ENCODE measurements at regions not wholly inside any gene's neighbourhood (a gene's known extent, or its start where the extent isn't known, plus 50 kb on each side); places are given as distances from the start of the nearest gene placed in this dataset.
"Not testable (repeated sequence)": the region's sequence is repeated elsewhere in the genome, so short reads cannot be mapped to it uniquely, and the experiment has no call there.

DNA sequence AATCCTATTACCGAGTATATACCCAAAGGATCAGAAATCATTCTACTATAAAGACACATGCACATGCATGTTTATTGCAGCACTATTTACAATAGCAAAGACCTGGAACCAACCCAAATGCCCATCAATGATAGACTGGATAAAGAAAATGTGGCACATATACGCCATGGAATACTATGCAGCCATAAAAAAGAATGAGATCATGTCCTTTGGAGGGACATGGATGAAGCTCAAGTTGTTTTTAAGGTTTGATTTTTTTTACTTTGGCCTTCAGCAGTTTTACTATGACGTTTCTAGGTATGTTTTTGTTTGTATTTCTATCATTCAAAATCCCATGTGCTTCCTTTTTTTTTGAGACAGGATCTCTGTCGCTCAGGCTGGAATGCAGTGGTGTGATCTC, 265.8 kb downstream of the SETD4 start:
- not testable (repeated sequence) for ATAC-seq

DNA sequence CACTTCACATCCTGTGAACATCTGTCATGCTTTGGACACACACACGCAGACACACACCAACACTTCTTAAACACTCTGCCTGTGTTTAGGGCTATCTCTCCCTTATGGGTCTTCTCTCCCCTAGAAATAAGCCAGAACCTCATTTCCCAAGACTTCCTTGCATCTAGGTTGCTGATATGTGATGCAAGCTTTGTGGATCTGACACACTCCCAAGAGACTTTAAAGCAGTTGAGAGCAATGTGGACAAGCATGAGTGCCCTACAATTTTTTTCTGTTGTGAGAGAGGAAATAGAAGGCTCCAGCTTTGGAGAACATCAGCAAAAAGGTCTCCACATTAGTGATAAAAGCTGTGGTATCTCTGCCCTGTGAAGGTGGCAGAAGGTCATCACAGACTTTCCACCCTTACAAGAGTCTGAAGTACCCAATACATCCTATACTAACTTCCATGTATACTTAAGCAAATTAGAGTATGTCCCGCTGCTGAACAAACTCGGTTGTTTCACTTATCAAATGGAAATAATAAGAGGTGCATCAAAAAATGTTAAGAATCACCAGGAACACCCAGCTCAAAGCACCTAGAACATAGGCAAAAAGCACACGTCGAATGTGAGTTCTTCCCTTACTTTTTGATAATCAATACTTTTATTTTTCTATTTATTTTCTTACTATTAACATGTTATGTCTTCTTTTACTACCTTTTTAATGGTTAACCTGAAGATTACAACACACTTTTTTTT, 267.6 kb downstream of the SETD4 start:
- ATAC-seq = no peak

DNA sequence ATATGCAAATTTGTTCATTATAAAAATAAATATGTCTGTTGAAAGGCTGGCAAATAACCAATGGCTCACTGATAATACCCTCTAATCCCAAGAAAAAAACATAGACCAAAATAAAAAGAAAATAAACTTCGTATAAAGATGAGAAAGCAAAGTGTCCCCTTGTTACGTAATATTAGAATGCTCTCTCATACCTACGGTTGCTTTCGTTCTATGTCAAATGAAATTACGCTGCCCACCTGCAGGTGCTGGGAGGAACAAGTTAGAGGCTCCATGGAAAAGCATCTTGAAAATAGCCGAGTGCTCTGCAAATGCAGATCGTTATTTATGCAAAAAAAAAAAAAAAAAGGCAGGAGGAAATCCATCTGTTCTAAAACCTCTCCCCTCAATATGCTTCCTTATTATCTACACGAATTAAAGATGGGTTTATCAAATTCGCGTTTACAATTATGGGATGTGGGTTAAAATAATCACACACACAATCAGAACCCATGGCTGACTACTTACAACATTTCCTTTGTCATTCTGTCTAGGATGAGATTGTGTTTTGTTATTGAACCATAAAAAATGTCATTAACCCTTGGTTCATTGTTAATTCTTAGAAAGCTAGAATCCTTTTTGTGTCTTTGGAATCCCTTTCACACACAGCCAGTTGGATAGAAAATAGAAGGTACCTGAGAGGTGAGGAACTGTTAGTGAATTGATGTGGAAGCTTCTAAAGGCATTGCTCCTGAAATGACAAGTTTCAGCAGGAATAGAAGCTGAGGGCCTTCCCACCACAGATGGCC, 268.6 kb downstream of the SETD4 start:
- ATAC-seq = no peak

DNA sequence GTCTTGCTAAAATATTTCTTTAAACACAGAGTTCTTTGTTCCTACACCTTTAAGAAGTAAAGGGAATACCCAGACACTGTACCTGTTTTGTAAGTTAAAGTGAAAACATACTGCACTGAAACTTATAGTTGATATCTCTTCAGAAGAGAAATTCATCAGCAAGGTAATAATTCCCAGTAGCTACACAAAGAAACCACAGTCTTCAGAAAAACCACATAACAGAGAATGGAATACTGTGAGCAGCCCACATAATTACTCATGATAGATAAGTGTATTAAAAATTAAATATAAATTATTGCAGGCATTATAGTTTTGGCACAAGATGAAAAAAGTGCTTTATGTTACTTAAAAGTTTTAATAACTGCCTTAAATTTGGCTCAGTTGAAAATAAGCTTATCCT, 276.6 kb downstream of the SETD4 start:
- no peak for ATAC-seq

DNA sequence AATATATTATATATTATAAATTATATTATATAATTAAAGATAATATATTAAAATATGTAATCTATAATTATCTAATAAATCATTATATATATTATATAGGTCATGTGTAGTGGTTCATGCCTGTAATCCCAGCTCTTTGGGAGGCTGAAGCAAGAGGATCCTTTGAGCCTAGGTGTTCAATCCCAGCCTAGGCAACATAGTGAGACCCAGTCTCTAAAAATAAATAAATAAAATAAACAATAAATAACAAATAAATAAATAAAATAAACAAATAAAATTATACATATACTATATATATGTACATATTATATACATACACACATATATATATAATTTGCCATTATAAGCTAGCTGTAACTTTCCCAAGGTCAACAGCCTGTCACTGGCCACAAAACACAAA, 277.7 kb downstream of the SETD4 start:
- ATAC-seq = no peak

DNA sequence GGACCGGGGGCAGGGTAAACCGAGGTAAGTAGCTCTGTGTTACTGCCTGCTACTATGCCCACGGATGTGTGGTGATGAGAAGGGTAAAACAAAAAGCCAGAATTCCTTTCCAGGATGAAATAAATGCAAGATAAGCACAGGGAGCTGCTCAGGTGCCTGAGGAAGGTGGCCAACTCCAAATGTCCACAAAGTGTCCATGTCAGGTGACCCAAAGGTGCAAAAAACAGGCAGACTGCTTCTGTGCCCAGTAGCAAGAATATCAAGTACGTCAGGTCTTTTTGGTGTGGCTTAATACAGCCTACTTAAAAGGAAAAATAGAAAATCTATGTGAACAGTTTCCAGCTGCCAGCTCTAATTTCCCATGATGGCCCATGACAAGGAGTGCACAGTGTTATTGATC, 279.3 kb downstream of the SETD4 start:
- ATAC-seq = no peak

DNA sequence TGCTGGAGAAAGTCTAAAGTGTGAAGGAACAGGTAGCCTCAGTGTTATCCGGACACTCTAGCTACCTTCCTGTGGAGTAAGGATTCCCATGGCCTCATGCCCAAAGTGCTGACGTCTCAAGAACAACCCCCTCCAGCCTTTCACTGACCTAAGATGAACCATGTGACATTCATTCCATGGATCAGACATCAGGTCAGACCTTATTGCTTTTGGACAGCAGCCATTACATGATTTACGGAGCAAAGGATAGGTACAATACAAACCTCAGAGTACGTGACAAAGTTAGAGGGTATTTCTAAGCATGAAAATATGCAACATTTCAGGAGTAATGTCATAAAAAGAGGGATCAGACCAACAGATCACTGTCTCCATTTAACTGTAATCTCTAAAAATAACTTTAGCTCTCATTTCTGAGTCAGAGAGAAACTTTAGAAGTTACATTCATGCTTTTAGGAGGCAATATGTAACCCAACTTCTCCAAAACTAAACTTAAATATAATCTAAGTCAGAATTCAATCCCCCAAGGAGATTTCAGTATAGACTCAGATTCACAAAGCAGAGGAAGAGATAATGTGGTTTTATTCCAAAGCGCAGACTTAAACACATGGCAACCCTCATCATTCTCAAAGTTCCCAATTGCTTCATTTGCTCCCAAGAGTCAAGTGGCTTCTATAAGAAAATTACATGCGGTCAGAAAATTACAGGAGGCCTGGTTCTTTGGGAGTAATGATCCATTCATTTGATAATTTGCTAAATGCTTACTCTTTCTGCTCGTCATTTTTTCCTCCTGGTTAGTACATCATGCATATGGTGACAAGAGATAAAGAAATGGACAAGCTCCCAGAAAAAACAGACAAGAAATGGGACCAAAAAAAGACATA, 280.4 kb downstream of the SETD4 start:
- no peak for ATAC-seq

DNA sequence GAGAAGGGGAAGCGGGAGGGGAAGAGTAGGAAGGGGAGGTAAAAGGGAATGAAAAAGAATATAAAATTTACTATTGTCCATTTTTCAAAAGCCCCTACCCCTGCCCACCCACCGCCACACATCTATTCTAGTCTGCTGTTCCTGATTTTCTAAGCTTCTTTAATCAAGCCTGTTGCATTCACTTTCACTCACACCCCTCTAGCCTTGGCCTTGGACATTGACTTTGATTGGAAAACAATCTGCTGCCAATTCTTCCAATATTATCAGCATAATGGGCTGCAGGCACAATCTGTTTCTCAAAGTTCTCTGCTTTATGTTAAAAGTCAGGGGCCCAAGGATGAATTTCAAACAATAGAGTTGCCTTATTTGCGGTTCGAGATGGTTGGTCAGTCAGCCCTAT, 281.2 kb downstream of the SETD4 start:
- ATAC-seq = no peak

DNA sequence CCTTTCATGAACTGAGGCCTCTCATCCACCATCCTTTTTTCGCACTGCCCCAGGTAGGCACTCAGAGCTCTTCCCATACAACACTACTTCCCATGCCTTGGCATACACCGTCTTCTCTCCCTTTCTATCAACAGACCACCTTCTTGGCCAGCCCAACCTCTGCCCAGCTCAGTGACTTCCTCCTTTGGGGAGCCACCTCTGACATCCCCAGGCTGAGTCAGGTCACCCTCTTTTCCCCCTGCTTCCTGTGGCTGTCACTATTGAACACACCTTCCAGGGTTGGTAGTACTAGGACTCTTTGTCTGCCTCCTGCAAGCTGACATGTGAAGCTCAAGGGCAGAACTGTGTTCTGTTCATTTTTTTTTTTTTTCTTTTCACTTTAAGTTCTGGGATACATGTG, 283.2 kb downstream of the SETD4 start:
- ATAC-seq = peak; percentile 52

DNA sequence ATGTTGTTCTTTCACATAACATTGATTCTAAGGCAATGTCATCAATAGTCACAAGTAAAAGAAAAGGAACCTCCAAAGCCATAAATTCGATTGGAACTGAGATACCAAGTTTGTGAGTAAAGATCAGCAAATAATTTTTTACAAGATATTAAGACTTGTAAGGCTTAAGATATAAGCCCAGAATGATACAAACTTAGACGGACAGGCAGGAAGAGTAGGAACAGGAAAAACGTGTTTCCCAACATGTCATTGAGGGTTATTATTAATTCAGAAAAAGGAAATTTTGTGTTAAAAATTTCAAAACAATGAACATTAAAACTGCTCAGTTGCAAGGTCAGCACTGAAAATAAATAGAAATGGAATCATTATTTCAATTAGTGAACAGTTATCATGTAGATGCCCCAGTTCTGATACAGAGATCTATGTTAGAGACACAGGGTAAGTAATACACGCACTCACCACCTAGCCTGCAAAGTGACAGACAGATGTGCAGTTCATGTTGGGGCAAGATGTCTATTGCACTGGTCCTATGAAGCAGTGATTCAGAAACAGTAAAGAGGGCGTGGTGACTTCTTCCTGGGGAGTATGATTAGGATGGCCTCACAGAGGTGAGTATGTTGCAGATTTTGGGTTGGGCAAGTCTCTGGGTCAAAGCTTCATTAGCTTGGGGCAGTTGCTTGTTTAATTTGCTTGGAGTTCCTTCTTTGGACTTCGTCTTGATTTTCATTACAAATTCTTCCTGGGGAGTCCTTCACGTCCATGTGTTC, 284.4 kb downstream of the SETD4 start:
- ATAC-seq = peak; percentile 98

DNA sequence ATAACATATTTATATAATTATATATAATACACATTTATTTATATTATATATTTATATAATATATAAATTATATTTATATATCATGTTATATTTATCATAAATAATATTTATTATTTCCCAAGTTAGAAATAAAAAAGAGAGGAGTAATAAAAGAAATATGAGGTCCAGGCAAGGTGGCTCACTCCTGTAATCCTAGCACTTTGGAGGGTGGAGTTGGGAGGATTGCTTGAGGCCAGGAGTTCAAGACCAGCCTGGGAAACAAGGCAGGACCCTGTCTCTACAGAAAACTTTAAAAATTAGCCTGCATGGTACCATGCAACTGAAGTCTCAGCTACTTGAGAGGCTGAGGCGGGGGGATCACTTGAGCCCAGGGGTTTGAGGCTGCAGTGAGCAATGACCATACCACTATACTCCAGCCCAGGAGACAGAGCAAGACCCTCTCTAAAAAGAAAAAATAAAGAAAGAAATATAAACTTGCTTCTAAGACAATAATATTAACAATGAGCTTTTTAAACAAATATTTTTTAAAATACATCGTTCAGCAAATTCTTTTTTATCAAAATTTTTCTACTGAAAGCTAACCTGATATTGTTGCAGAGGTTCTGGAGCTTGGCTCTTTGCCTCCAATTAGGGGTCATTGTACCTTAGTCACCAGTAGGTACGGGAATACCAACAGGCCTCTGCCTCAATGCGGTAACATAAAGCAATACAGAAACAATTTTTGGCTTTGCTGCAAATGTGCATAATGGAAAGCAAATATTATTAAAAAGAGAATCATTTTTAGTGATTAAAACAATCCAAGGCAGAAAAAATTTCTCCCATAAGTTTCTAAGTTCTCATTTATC, 290.0 kb downstream of the SETD4 start:
- ATAC-seq = no peak

DNA sequence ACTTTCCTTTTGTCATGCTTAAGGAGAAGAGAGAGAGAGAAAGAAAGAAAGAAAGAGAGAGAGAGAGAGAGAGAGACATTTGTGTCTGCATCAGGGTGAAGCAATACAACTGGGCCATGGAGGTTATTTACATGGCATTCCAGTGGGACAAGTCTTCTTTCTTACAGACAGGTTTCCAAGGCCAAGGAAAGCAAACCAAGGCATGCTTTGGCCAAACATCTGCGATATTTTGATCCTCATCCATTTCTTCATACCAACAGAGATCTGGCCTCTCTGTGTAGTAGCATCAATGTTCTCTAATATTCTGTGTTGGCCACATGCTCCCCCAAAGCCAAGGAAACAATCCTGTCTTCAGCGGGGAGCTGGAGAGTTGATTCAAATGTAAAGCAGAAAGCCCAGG, 292.1 kb downstream of the SETD4 start:
- ATAC-seq = no peak

DNA sequence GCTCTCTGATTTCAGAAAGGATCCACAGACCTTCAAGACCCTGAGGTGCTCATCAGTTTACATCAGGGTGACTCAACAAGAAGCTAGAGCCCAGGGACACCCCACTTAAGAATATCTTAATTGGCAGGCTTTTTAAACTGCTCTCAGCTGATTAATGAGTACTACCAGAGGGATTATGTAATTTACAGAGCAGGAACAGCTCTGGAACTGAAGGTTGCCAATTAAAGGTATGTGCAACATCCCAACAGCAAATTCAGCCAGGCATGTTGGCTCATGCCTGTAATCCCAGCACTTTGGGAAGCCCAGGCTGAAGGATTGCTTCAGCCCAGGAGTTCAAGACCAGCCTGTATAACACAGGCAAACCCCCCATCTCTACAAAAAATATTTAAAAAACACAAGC, 295.7 kb downstream of the SETD4 start:
- ATAC-seq = peak; percentile 67

DNA sequence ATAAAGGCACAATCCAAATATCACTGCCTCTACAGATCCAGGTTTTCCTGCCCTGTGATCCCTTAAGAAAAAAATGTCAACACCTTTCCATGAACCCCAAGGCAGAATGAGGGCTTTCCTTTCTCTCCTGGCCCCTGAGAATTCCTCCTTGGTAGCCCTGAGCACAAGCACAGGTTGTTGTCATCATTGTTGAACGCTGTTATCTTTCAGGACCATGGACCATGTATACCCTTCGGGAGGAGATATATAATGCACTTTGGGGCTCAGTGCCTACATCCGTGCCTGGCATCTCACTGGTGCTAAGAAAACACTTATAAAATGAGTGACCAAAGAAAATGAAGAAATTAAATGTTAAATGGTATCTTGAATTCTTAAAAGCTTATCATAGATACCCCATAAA, 296.2 kb downstream of the SETD4 start:
- no peak for ATAC-seq

DNA sequence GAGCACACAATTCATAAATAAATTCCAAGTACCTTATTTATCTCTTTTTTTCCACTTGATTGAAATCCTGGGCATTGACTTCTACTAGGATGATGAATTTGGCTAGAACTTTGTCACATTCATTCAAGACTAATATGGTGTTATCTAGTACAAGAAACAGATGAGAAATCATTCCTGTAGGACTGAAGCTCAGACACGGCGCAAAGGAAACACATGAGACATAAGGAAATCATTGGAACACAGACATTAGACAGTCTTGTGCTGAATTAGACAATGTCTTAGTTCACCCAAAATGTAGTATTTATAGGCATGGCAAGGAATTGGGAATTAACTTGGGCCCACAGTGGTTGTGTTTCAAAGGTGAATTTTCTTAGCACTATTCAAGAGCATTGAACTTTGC, 305.7 kb downstream of the SETD4 start:
- no peak for ATAC-seq

DNA sequence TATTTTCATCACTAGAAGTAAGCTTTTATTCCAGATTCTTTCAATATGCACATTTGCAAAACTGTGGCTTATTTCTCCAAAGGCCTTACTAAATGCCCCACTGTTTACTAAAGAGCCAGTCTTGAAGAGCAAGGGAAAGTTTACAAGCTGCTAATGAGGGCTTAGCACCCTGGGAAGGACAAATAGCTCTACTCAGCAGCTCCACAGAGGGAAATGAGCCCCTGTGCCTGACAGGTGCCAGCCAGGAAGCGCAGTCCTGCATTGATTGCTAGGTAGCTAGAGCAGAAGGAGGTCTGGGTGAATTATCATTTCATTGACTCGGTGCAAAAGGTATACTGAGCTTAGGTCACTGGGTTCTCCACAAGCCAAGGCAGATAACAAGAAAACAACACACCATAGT, 307.0 kb downstream of the SETD4 start:
- no peak for ATAC-seq

DNA sequence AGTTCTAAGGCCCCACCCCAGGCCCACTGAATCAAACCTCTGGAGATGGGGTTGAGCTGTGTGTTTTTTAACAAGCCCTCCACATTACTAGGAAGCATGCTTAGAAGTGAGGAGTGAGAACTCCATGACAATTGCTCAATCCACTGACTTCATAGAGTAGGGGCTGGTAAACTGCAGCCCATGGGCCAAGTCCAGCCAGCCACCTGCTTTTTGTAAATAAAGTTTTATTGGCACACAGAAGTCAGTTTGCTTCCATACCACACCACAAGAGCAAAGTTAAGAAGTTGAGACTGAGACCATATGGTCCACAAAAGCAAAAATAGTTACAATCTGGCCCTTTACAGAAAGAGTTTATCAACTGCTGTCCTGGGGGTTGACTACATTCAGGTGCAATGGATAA, 309.2 kb downstream of the SETD4 start:
- ATAC-seq = no peak

DNA sequence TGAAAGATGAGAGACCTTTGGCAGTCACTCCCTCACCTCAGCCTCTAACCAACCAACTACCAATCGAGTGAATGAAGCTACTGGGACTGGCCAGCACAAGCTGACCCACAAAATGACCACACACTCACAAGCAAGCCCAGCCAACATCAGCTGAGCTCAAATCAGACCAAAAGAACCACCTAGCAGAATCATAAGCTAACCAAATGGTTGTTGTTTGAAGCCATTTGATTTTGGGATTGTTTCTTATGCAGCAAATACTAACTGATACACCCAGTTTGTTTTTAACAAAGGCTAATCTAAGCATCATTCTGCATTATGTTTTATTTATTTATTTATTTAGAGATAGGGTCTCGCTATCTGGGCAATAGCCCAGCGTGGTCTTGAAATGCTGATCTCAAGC, 310.4 kb downstream of the SETD4 start:
- no peak for ATAC-seq

DNA sequence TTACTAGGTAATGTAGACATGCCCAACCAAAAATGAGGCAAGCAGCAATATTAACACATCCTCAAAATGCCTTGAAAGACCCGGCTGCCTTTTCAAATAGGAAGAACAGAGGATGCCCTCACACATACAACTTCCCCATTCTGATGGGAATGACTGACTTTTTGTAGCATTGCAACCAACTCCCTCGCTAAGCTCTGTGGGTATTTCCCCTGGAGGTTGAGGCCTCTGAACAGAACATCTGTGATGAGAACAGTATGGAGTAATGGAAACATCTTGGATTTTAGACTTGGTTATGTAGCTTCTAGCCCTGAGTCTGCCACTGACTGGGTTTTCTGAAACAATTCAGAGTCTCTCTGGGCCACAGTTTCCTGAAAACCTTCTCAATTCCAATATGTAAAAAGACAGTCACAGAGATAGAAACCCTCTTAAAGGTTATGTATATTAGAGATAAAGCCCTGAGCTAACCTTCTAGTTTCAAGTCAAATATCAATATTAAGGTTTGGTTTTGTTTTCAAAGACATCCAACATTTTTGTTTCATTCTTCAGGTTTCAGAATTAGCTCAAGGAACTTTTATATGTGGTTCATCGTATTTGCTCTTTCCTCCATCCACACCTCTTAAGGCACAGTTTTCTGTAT, 311.5 kb downstream of the SETD4 start:
- no peak for ATAC-seq

DNA sequence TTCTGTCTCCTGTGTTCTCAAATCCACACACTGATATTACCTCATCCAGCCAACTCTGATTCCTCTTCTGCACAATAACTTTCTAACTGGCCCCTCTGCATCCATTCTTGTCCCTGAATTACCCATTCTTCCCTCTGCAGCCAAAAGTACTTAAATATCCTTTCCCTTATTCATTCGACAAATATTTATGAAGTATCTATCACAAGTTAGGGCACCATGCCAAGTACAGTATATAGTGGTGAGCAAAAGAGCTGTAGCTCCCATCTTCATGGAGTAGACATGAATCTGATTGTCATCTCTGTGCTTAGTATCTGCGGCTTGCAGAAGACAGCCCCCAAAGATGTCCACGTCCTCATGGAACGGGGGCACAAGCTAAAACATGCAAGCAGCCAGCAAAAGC, 316.8 kb downstream of the SETD4 start:
- no peak for ATAC-seq

DNA sequence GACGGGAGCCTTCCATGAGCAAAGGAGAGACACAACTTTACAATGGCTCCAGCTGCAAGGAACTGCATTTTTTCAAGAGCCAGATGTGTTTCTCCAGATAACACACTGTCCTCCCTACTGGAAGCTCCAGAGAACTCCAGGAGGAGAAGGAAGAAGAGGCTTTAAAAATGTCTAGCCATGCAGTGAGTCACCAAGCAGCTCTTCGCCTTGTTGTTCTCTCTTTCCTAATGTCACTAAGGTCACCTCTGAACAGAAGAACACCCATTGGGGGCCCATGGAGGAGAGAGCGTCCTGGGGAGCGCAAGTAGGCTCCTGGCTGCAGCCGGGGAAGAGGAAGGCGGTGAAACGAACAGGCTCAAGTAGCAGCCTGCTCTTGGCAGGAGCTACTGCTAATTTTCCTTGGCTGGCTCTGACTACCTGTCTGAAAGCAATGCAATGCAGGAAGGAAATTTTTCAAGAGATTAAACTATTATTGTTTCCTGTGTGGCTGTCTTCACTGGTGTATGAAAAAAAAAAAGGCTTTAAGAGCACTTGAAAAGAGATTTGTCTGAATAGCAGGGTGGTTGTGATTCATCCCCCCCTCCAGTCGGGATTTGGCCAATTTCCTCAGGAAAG, 321.9 kb downstream of the SETD4 start:
- ATAC-seq = peak; percentile 85

Measured in esophagus mucosa (tissue), 1 donor.